ENCODE measurements at regions not wholly inside any gene's neighbourhood (a gene's known extent, or its start where the extent isn't known, plus 50 kb on each side); places are given as distances from the start of the nearest gene placed in this dataset.
A peak's percentile ranks its signal among the peaks of the same experiment; 100 is the strongest.
"Not testable (repeated sequence)": the region's sequence is repeated elsewhere in the genome, so short reads cannot be mapped to it uniquely, and the experiment has no call there.

GRCh38 chr21:5055996-5056962 is 5465.1 kb upstream of the TPTE start:
- H3K4me1 ChIP-seq; H3K27ac ChIP-seq; H3K27me3 ChIP-seq; H3K36me3 ChIP-seq; H3K4me3 ChIP-seq; DNase-seq (ENCODE audit: low spot score); H3K9me3 ChIP-seq: not testable (repeated sequence)

- not testable (repeated sequence) for H3K4me3 ChIP-seq; H3K27ac ChIP-seq; H3K4me1 ChIP-seq; H3K36me3 ChIP-seq; H3K9me3 ChIP-seq; H3K27me3 ChIP-seq; DNase-seq (ENCODE audit: low spot score)
Measured at GRCh38 chr21:5057077-5057476, 5464.3 kb upstream of the TPTE start.

- not testable (repeated sequence) for H3K4me3 ChIP-seq; H3K27ac ChIP-seq; H3K4me1 ChIP-seq; H3K27me3 ChIP-seq; DNase-seq (ENCODE audit: low spot score); H3K36me3 ChIP-seq; H3K9me3 ChIP-seq
Measured at GRCh38 chr21:5060364-5061083, 5460.9 kb upstream of the TPTE start.

GRCh38 chr21:5064581-5065142 is 5456.7 kb upstream of the TPTE start:
- not testable (repeated sequence) for H3K27ac ChIP-seq; H3K4me1 ChIP-seq; H3K27me3 ChIP-seq; H3K36me3 ChIP-seq; H3K4me3 ChIP-seq; H3K9me3 ChIP-seq; DNase-seq (ENCODE audit: low spot score)

- H3K27ac ChIP-seq, H3K9me3 ChIP-seq, H3K4me1 ChIP-seq, H3K36me3 ChIP-seq, H3K4me3 ChIP-seq, H3K27me3 ChIP-seq: not testable (repeated sequence)
- peak; percentile 71 for DNase-seq (ENCODE audit: low spot score)
Measured at GRCh38 chr21:5065240-5066211, 5455.9 kb upstream of the TPTE start.

GRCh38 chr21:5066682-5067251 is 5454.6 kb upstream of the TPTE start:
- H3K9me3 ChIP-seq; H3K4me3 ChIP-seq; H3K27ac ChIP-seq; H3K27me3 ChIP-seq; H3K4me1 ChIP-seq; H3K36me3 ChIP-seq; DNase-seq (ENCODE audit: low spot score): not testable (repeated sequence)

- not testable (repeated sequence) for H3K36me3 ChIP-seq; DNase-seq (ENCODE audit: low spot score); H3K27me3 ChIP-seq; H3K9me3 ChIP-seq; H3K4me3 ChIP-seq; H3K4me1 ChIP-seq; H3K27ac ChIP-seq
Measured at GRCh38 chr21:5067326-5068048, 5453.9 kb upstream of the TPTE start.

- H3K27me3 ChIP-seq; H3K9me3 ChIP-seq; H3K4me3 ChIP-seq; H3K4me1 ChIP-seq; H3K27ac ChIP-seq; H3K36me3 ChIP-seq; DNase-seq (ENCODE audit: low spot score): not testable (repeated sequence)
Measured at GRCh38 chr21:5068649-5069048, 5452.7 kb upstream of the TPTE start.

GRCh38 chr21:5071180-5071579 is 5450.2 kb upstream of the TPTE start:
- H3K27ac ChIP-seq; DNase-seq (ENCODE audit: low spot score); H3K36me3 ChIP-seq; H3K27me3 ChIP-seq; H3K9me3 ChIP-seq; H3K4me3 ChIP-seq; H3K4me1 ChIP-seq: not testable (repeated sequence)

- not testable (repeated sequence) for H3K9me3 ChIP-seq; H3K27me3 ChIP-seq; H3K27ac ChIP-seq; H3K36me3 ChIP-seq; DNase-seq (ENCODE audit: low spot score); H3K4me3 ChIP-seq; H3K4me1 ChIP-seq
Measured at GRCh38 chr21:5076854-5077253, 5444.5 kb upstream of the TPTE start.

- H3K4me1 ChIP-seq; H3K27me3 ChIP-seq; H3K4me3 ChIP-seq; DNase-seq (ENCODE audit: low spot score); H3K27ac ChIP-seq; H3K9me3 ChIP-seq; H3K36me3 ChIP-seq: not testable (repeated sequence)
Measured at GRCh38 chr21:5079361-5079760, 5442.0 kb upstream of the TPTE start.

- DNase-seq (ENCODE audit: low spot score); H3K27me3 ChIP-seq; H3K4me3 ChIP-seq; H3K4me1 ChIP-seq; H3K27ac ChIP-seq; H3K9me3 ChIP-seq; H3K36me3 ChIP-seq: not testable (repeated sequence)
Measured at GRCh38 chr21:5080015-5080414, 5441.4 kb upstream of the TPTE start.

GRCh38 chr21:5084246-5084645 is 5437.1 kb upstream of the TPTE start:
- not testable (repeated sequence) for H3K4me3 ChIP-seq; H3K27me3 ChIP-seq; H3K36me3 ChIP-seq; H3K4me1 ChIP-seq; DNase-seq (ENCODE audit: low spot score); H3K9me3 ChIP-seq; H3K27ac ChIP-seq

Data from right atrium auricular region (tissue), 2 donors.